ENCODE measurements at regions not wholly inside any gene's neighbourhood (a gene's known extent, or its start where the extent isn't known, plus 50 kb on each side); places are given as distances from the start of the nearest gene placed in this dataset.
"Not testable (repeated sequence)": the region's sequence is repeated elsewhere in the genome, so short reads cannot be mapped to it uniquely, and the experiment has no call there.

DNA sequence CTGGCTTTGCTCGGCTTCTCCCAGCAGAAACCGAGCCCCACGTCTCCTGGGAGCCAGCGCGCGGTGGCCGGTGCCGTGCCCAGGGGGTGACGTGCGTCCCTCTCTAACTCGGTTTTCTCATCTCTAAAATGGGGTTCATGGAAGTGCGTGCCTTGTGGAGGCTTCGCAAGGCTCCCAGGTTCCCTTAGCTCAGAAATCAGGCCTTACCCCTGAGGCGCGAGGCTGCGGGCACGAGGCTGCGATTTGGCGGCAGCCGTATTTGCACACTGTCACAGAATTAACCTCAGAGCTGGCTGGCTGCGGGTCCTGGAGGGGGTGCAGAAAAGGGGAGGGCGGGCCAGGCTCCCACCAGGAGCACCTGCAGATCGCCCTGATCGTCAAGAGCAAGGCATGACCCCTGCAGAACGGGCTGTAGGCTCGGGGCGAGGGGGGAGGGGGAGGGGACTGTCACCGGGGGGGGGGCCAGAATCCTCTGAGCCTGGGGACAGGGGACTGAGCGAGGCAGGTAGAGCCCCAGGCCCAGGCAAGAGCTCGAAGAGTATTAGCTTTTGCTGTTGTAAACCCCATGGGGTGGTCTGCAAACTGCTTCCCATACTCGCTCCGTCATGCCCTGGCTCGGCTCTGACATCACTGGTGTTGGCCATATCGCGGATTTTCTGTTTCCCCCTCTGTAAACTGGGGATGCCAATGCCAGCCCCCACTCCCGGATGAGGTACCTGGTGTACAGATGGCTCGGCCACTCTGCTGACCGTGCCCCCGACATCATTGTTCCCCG, 62.2 kb downstream of the CCNE1 start:
- H3K27me3 ChIP-seq: peaks cover 4% of the 10 kb centered on the region
- H3K4me2 ChIP-seq: peak overlapping the region; percentile 88
- H3K27ac ChIP-seq: no peak overlapping the region
- H3K4me3 ChIP-seq: peak overlapping the region; percentile 2
- WGBS (ENCODE audit: low lambda C conversion rate, missing lambda C conversion rate): 58% methylated on average over 35 of the region's 40 CpGs
- TF ChIP-seq EZH2 (IDR thresholded peaks at IDR 0.05; ENCODE audit: borderline replicate concordance): no peak
- TF ChIP-seq, protein P1, sequence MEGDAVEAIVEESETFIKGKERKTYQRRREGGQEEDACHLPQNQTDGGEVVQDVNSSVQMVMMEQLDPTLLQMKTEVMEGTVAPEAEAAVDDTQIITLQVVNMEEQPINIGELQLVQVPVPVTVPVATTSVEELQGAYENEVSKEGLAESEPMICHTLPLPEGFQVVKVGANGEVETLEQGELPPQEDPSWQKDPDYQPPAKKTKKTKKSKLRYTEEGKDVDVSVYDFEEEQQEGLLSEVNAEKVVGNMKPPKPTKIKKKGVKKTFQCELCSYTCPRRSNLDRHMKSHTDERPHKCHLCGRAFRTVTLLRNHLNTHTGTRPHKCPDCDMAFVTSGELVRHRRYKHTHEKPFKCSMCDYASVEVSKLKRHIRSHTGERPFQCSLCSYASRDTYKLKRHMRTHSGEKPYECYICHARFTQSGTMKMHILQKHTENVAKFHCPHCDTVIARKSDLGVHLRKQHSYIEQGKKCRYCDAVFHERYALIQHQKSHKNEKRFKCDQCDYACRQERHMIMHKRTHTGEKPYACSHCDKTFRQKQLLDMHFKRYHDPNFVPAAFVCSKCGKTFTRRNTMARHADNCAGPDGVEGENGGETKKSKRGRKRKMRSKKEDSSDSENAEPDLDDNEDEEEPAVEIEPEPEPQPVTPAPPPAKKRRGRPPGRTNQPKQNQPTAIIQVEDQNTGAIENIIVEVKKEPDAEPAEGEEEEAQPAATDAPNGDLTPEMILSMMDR (IDR thresholded peaks at IDR 0.05; ENCODE audit: poor library complexity): no peak
- no peak for TF ChIP-seq EZH2phosphoT487 (IDR thresholded peaks at IDR 0.05; ENCODE audit: low read depth, severe bottlenecking, unreplicated experiment)
- no peaks in the 10 kb centered on the region for H3K9me3 ChIP-seq (ENCODE audit: low read depth)
- H3K79me2 ChIP-seq: no peaks in the 10 kb centered on the region
- H3K4me1 ChIP-seq (ENCODE audit: insufficient read depth): peaks cover 6% of the 10 kb centered on the region
- H4K20me1 ChIP-seq (ENCODE audit: insufficient read depth, poor library complexity, severe bottlenecking): no peaks in the 10 kb centered on the region
- H3K9me2 ChIP-seq (replicated peaks; ENCODE audit: insufficient read depth): no peaks in the 10 kb centered on the region
- H3K36me3 ChIP-seq (replicated peaks; ENCODE audit: insufficient read depth, low read depth): no peaks in the 10 kb centered on the region
- H2AFZ ChIP-seq: peak overlapping the region; percentile 72
- no peak for DNase-seq (ENCODE audit: low spot score)

DNA sequence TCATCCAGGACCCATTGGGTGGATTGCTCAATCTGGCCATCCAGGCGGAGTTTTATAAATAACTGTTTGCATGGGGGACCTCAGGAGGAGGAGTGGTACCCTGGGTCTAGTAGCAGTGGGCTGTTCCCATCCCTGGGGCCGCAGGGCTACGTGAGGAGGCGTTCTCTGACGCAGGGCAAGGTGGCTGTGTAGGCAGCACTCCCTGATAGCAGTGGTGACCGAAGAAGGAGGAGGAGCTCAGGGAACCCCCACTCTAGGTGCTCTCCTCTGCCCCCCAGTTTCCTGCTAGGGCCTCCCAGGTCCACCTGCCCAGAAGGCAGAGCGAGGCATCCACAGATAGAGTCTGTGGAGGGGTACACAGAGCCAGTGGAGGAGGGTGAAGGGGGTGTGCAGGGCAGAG, 64.1 kb downstream of the CCNE1 start:
- TF ChIP-seq EZH2 (IDR thresholded peaks at IDR 0.05; ENCODE audit: borderline replicate concordance): no peak
- TF ChIP-seq, protein P1 (IDR thresholded peaks at IDR 0.05; ENCODE audit: poor library complexity): no peak
- H4K20me1 ChIP-seq (ENCODE audit: insufficient read depth, poor library complexity, severe bottlenecking): no peaks in the 10 kb centered on the region
- no peak overlapping the region for H3K4me2 ChIP-seq
- H3K4me3 ChIP-seq: no peak overlapping the region
- H3K36me3 ChIP-seq (replicated peaks; ENCODE audit: insufficient read depth, low read depth): no peaks in the 10 kb centered on the region
- no peak for DNase-seq (ENCODE audit: low spot score)
- H3K9me2 ChIP-seq (replicated peaks; ENCODE audit: insufficient read depth): no peaks in the 10 kb centered on the region
- no peaks in the 10 kb centered on the region for H3K79me2 ChIP-seq
- no peaks in the 10 kb centered on the region for H3K9me3 ChIP-seq (ENCODE audit: low read depth)
- 92% methylated on average over 7 of the region's 7 CpGs for WGBS (ENCODE audit: low lambda C conversion rate, missing lambda C conversion rate)
- peaks cover 4% of the 10 kb centered on the region for H3K27me3 ChIP-seq
- H3K27ac ChIP-seq: no peak overlapping the region
- no peak overlapping the region for H2AFZ ChIP-seq
- H3K4me1 ChIP-seq (ENCODE audit: insufficient read depth): peaks cover 6% of the 10 kb centered on the region

DNA sequence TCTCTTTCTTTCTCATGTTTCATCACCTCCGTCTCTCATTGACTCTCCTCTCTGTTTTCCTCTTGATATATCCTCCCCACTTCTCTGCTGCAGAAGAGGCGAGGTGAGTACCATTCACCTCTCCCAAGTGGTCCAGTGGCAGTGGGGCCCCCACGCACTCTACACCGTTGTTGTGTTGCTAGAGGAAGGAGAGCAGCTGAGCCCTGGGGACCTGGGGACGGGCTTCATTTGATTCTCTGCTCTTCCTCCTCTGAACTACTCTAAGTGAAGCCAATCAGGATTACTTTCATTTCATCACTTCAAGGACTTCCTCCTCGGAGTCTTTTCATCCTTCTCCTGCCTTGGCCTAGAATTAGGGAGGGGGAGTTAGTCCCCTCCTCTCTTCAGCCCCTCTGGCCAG, 64.6 kb downstream of the CCNE1 start:
- Histone ChIP-seq H2AFZ (no peak overlapping the region), H3K36me3 (replicated peaks; ENCODE audit: insufficient read depth, low read depth) (no peaks in the 10 kb centered on the region), H3K4me1 (ENCODE audit: insufficient read depth) (peaks cover 6% of the 10 kb centered on the region), H3K4me3 (no peak overlapping the region), H3K27ac (no peak overlapping the region), H3K9me2 (replicated peaks; ENCODE audit: insufficient read depth) (no peaks in the 10 kb centered on the region), H4K20me1 (ENCODE audit: insufficient read depth, poor library complexity, severe bottlenecking) (no peaks in the 10 kb centered on the region), H3K27me3 (peaks cover 4% of the 10 kb centered on the region), H3K79me2 (no peaks in the 10 kb centered on the region), H3K9me3 (ENCODE audit: low read depth) (no peaks in the 10 kb centered on the region), H3K4me2 (no peak overlapping the region)
- no peak for TF ChIP-seq EZH2phosphoT487 (IDR thresholded peaks at IDR 0.05; ENCODE audit: low read depth, severe bottlenecking, unreplicated experiment)
- TF ChIP-seq, protein P1 (IDR thresholded peaks at IDR 0.05; ENCODE audit: poor library complexity): no peak
- TF ChIP-seq EZH2 (IDR thresholded peaks at IDR 0.05; ENCODE audit: borderline replicate concordance): no peak
- WGBS (ENCODE audit: low lambda C conversion rate, missing lambda C conversion rate): 75% methylated on average over 6 of the region's 6 CpGs
- DNase-seq (ENCODE audit: low spot score): no peak

DNA sequence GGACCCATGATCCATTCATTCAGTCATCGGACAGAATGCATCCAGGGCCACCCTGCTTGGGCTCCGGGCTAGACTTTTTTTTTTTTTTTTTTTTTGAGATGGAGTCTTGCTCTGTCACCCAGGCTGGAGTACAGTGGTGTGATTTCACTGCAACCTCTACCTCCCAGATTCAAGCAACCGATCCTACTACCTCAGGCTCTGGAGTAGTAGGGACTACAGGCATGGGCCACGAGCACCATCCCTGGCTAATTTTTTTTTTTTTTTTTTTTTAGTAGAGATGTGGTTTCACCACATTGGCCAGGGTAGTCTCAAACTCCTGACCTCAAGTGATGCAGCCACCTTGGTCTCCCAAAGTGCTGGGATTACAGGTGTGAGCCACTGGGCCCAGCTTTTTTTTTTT, 65.1 kb downstream of the CCNE1 start:
- not testable (repeated sequence) for H3K9me2 ChIP-seq (replicated peaks; ENCODE audit: insufficient read depth); H3K79me2 ChIP-seq; DNase-seq (ENCODE audit: low spot score); H3K27ac ChIP-seq; H3K4me3 ChIP-seq; H2AFZ ChIP-seq; H4K20me1 ChIP-seq (ENCODE audit: insufficient read depth, poor library complexity, severe bottlenecking); H3K36me3 ChIP-seq (replicated peaks; ENCODE audit: insufficient read depth, low read depth); H3K27me3 ChIP-seq; H3K4me1 ChIP-seq (ENCODE audit: insufficient read depth); H3K4me2 ChIP-seq; H3K9me3 ChIP-seq (ENCODE audit: low read depth)
- 85% methylated on average over 4 of the region's 4 CpGs for WGBS (ENCODE audit: low lambda C conversion rate, missing lambda C conversion rate)
